ENCODE measurements at regions not wholly inside any gene's neighbourhood (a gene's known extent, or its start where the extent isn't known, plus 50 kb on each side); places are given as distances from the start of the nearest gene placed in this dataset.
A peak's percentile ranks its signal among the peaks of the same experiment; 100 is the strongest.

DNA sequence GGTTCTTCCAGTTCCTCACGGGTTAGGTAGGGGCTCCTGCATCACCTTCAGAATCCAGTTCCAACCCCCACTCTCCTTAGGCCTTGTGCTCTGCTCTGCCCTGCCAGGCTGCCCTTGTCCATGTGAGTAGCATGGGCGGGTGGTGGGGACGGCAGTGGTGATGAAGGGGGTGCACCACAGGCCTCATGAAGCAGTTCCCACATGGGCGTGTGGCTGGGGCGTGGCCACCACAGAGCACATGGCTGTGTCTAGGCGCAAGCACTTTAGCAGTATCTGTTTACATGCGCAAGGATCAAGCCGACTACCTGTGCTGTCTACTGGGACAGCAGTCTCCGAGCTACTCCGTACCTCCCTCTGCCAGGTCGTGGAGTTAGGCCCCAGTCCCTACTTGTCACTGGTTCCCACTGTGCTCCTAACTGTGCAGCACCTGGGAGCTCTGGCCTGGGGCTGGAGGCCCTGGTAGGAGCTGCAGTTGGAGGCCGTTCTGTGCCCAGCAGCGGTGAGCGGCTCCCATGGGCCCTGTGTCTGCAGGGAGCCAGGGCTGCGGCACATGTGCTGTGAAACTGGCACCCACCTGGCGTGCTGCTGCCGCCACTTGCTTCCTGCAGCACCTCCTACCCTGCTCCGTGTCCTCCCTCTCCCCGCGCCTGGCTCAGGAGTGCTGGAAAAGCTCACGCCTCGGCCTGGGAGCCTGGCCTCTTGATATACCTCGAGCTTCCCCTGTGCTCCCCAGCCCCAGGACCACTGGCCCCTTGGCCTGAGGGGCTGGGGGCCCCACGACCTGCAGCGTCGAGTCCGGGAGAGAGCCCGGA lies 53.5 kb downstream of the PLXNA1 start:
- TF ChIP-seq, protein P1, sequence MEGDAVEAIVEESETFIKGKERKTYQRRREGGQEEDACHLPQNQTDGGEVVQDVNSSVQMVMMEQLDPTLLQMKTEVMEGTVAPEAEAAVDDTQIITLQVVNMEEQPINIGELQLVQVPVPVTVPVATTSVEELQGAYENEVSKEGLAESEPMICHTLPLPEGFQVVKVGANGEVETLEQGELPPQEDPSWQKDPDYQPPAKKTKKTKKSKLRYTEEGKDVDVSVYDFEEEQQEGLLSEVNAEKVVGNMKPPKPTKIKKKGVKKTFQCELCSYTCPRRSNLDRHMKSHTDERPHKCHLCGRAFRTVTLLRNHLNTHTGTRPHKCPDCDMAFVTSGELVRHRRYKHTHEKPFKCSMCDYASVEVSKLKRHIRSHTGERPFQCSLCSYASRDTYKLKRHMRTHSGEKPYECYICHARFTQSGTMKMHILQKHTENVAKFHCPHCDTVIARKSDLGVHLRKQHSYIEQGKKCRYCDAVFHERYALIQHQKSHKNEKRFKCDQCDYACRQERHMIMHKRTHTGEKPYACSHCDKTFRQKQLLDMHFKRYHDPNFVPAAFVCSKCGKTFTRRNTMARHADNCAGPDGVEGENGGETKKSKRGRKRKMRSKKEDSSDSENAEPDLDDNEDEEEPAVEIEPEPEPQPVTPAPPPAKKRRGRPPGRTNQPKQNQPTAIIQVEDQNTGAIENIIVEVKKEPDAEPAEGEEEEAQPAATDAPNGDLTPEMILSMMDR (IDR thresholded peaks at IDR 0.05; ENCODE audit: low read depth, low read length): no peak
- H3K36me3 ChIP-seq: peaks cover 32% of the 10 kb centered on the region

GRCh38 chr3:127037021-127037400 lies 54.1 kb downstream of the PLXNA1 start:
- Histone ChIP-seq H3K4me1 (peaks cover 4% of the 10 kb centered on the region; the same call in 1 of the 2 replicates), H3K27me3 (no peaks in the 10 kb centered on the region), H3K4me3 (ENCODE audit: low read depth, low read length) (no peak overlapping the region), H3K9me3 (no peaks in the 10 kb centered on the region; the same call in 1 of the 2 replicates), H3K36me3 (peaks cover 26% of the 10 kb centered on the region)
- TF ChIP-seq, protein P1 (IDR thresholded peaks at IDR 0.05; ENCODE audit: low read depth, low read length): no peak
- peak; percentile 8 for DNase-seq

More for the DNA sequence above, 53.5 kb downstream of the PLXNA1 start:
- Histone ChIP-seq H3K4me3 (ENCODE audit: low read depth, low read length) (no peak overlapping the region), H3K9me3 (no peaks in the 10 kb centered on the region; the same call in 1 of the 2 replicates), H3K4me1 (peaks cover 4% of the 10 kb centered on the region; the same call in 1 of the 2 replicates), H3K27me3 (no peaks in the 10 kb centered on the region)
- DNase-seq: peak; percentile 12

DNA sequence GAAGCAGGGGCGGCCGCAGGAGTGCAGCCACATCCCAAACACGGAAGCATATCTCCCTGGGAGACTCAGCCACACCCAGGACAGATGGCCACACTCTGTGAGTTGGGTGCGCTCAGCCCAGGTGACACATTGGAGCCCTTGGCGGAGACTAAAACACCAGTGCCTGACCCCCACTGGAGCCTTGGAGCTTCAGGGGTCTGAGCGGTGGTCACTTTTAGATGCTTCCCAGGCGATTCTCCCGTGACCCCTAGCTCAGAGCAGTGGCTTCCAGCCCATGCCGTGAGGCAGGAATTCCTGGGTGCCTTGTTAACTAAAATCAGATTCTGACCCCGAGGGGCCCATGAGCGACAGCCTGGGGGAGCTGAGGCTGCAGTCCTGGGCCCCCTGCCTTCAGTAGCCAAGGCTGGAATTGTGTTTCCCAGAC lies 54.5 kb downstream of the PLXNA1 start:
- DNase-seq: peak; percentile 8
- TF ChIP-seq, protein P1 (IDR thresholded peaks at IDR 0.05; ENCODE audit: low read depth, low read length): no peak
- no peaks in the 10 kb centered on the region for H3K27me3 ChIP-seq

DNA sequence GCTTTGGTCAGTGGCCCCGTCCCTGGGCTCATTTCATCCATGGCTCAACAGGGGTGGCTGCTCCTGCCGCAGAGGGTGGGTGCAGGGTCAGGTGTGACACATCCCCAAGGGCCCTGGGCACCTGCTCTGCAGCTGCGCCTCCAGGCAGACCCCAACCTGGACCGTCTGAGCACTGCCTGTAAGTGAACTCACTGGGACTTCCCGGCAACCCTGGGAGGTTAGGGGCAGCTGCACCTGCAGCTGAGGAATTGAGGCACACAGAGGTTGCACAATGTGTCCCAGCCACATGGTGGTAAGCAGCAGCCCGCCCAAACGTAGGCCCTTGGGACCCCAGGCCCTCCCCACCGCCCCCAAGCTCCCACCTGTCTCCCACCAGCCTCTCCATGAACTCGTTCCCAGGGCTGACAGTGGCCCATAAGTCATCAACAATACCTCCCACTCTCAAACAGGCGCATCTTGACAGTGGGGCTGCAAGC lies 55.1 kb downstream of the PLXNA1 start:
- no peak overlapping the region for H3K4me3 ChIP-seq (ENCODE audit: low read depth, low read length)
- DNase-seq: peak; percentile 9
- H3K27me3 ChIP-seq: no peaks in the 10 kb centered on the region
- peaks cover 4% of the 10 kb centered on the region; the same call in 1 of the 2 replicates for H3K4me1 ChIP-seq
- H3K36me3 ChIP-seq: peaks cover 18% of the 10 kb centered on the region
- TF ChIP-seq, protein P1 (IDR thresholded peaks at IDR 0.05; ENCODE audit: low read depth, low read length): no peak
- no peaks in the 10 kb centered on the region; the same call in 1 of the 2 replicates for H3K9me3 ChIP-seq

More for the DNA sequence above, 54.5 kb downstream of the PLXNA1 start:
- H3K9me3 ChIP-seq: no peaks in the 10 kb centered on the region; the same call in 1 of the 2 replicates
- H3K4me1 ChIP-seq: peaks cover 4% of the 10 kb centered on the region; the same call in 1 of the 2 replicates
- H3K4me3 ChIP-seq (ENCODE audit: low read depth, low read length): no peak overlapping the region
- peaks cover 23% of the 10 kb centered on the region for H3K36me3 ChIP-seq

DNA sequence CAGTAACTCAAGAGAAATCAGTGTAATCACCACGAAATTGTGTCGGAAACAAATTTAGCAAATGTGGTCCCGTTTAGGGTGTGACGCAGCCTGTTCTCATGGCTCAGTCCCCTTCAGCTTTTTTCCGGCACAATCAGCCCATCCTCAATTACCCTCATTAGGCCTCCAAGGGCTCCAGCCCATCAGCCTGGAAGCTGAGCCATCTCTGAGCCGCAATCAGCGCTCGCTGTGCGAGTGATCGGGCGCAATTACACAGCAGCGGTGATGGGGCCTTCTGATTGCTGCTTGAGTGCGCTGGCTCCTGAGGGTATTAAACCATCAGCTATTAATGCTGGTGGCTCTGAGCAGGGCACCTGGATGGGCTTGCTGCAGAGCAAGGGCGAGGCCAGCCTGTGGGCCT lies 55.6 kb downstream of the PLXNA1 start:
- peaks cover 14% of the 10 kb centered on the region for H3K36me3 ChIP-seq
- no peaks in the 10 kb centered on the region for H3K27me3 ChIP-seq
- TF ChIP-seq, protein P1 (IDR thresholded peaks at IDR 0.05; ENCODE audit: low read depth, low read length): no peak
- H3K4me3 ChIP-seq (ENCODE audit: low read depth, low read length): no peak overlapping the region
- no peaks in the 10 kb centered on the region; the same call in 1 of the 2 replicates for H3K9me3 ChIP-seq
- peak; percentile 20 for DNase-seq
- H3K4me1 ChIP-seq: peaks cover 4% of the 10 kb centered on the region; the same call in 1 of the 2 replicates

All from BE2C (cell line).